Aorta (tissue), 5 donors: ENCODE measurements at regions not wholly inside any gene's neighbourhood (a gene's known extent, or its start where the extent isn't known, plus 50 kb on each side); places are given as distances from the start of the nearest gene placed in this dataset.
A peak's percentile ranks its signal among the peaks of the same experiment; 100 is the strongest.

Experiments used
- ATAC-seq: fragments of 200-7000 bp; cut with Tn5 transposase; one replicate; pipeline ENCODE4 v1.9.1; 2022; ENCODE audit warnings: moderate library complexity; ENCODE audit not compliant: low FRiP score
- DNase-seq, 2 donors: peaks; one replicate each; pipeline ENCODE4 v3.0.0-alpha.2; 2020
- H3K27ac ChIP-seq, 2 donors: one replicate each; pipeline ENCODE4 v1.5.1; 2013; ENCODE audit warnings: low read length in 2 of 2, mild to moderate bottlenecking in 2 of 2, moderate library complexity in 2 of 2, control low read depth in 1 of 2, inconsistent platforms in 1 of 2, low read depth in 1 of 2
- H3K27me3 ChIP-seq, 2 donors: one replicate each; pipeline ENCODE4 v1.6.1; 2013; ENCODE audit warnings: control low read depth in 1 of 2, low read length in 1 of 2, mild to moderate bottlenecking in 1 of 2, moderate library complexity in 1 of 2; ENCODE audit not compliant: insufficient read depth in 2 of 2, control insufficient read depth in 1 of 2
- H3K36me3 ChIP-seq, 2 donors: one replicate each; pipeline ENCODE4 v1.6.1; 2013; ENCODE audit warnings: control low read depth in 1 of 2, low read length in 1 of 2, mild to moderate bottlenecking in 1 of 2; ENCODE audit not compliant: insufficient read depth in 2 of 2, control insufficient read depth in 1 of 2
- H3K4me1 ChIP-seq, 2 donors: one replicate each; pipeline ENCODE4 v1.6.1; 2013; ENCODE audit warnings: low read length in 2 of 2, control low read depth in 1 of 2, mild to moderate bottlenecking in 1 of 2, moderate library complexity in 1 of 2; ENCODE audit not compliant: insufficient read depth in 2 of 2, control insufficient read depth in 1 of 2
- H3K4me3 ChIP-seq, 2 donors: one replicate each; pipeline ENCODE4 v1.5.1; 2013; ENCODE audit warnings: low read length in 2 of 2, control low read depth in 1 of 2, mild to moderate bottlenecking in 1 of 2
- H3K9me3 ChIP-seq: one replicate; pipeline ENCODE4 v1.6.1; 2013; ENCODE audit warnings: mild to moderate bottlenecking, low read length; ENCODE audit not compliant: control insufficient read depth
- WGBS, 2 donors: extraction: QIAGEN DNeasy Blood & Tissue Kit; methylation state at CpG; one replicate each; pipeline ENCODE4 v1.1.7; 2013; 5-methylcytosine and 5-hydroxymethylcytosine counted together
- intact Hi-C, 2 donors: fragments of 100-400 bp; cut with DNase I; formaldehyde crosslinking; loops; one replicate each; pipeline versions ENCODE4 v1.14.2 to v1.15.0; 2022
- donor health status: healthy with polysubstance abuse.
- donor health status: Bipolar disorder and iron deficiency.
- donor health status: DM: no; HTN: no; CAD: no.
- donor health status: DM: no; HTN: no; CAD: no.
- donor health status: DM: yes; HTN: yes; CAD: no.

DNA sequence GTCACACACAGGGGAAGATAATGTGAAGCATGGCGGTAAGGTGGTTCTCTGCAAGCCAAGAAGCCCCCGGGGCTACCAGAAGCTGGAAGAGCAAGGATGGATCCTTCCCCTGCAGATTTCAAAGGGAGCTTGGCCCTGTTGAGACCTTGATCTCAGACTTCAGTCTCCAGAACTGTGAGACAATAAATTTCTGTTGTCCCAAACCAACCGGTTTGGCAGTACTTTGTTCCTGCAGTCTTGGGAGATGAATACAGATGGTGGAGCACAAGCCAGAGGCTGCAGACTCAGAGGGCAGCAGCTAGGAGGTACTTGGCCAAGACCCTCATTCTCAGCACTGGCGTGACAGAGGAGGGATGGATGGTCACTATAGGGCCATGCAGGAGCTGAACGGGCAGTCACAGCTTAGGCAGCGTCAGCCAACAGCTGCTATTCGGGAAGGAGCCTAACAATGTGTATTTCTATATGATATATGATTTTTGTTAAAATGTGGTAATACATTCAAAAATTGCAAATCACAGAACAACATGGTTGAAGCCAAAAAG is 387.3 kb downstream of the TNS3 start:
- intact Hi-C loops = no loop called here
- Histone ChIP-seq H3K27me3 (no peaks in the 10 kb centered on the region), H3K4me1 (no peaks in the 10 kb centered on the region), H3K27ac (no peak overlapping the region), H3K4me3 (no peak overlapping the region), H3K9me3 (no peaks in the 10 kb centered on the region), H3K36me3 (no peaks in the 10 kb centered on the region)
- WGBS, 2 donors = 87 to 90% methylated on average over 7 of the region's 7 CpGs
- ATAC-seq (no peak), DNase-seq (no peak)

DNA sequence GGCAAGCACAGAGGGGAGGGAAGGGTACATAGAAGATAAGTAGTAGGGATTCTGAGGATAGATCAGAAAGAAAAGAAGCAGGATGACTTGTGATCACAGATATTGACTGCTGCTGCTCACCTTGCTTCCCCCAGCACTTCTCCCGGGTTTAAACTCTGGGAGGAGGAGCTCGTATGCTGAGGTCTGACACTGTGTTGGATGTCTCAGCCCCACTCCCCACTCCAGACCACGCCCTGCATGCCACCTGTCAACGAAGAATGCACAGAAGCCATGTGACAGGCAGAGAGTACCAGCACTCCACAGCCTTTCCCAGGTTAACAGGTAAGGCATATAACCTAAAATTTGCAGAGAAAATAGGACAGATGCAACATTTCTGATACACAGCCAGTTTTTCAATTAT is 388.9 kb downstream of the TNS3 start:
- Histone ChIP-seq H3K36me3 (no peaks in the 10 kb centered on the region), H3K4me3 (no peak overlapping the region), H3K4me1 (no peaks in the 10 kb centered on the region), H3K27me3 (no peaks in the 10 kb centered on the region), H3K27ac (no peak overlapping the region), H3K9me3 (no peaks in the 10 kb centered on the region)
- ATAC-seq = no peak
- no peak for DNase-seq
- intact Hi-C loops = no loop called here
- WGBS, 2 donors = 92 to 97% methylated on average over 4 of the region's 4 CpGs

DNA sequence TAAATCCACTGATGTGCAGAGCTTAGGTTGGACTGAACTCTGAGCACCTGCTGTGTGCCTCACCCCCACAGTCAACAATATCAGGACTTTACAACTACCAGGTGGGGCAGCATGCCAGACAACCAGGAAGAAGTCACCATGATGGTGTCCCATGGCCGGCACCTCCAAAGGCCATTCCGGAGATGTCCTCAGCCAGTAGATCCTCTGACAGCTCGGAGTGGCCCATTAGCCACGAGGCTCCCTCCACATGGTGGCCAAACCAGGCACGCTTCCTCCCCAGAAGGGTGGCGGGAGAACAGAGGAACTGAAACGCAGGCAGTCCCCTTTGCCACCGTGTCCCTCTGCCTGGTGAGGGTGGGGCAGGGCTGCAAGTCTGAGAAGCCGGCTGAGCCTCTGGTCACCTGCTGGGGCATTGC is 390.0 kb downstream of the TNS3 start:
- intact Hi-C loops = no loop called here
- no peak for ATAC-seq

DNA sequence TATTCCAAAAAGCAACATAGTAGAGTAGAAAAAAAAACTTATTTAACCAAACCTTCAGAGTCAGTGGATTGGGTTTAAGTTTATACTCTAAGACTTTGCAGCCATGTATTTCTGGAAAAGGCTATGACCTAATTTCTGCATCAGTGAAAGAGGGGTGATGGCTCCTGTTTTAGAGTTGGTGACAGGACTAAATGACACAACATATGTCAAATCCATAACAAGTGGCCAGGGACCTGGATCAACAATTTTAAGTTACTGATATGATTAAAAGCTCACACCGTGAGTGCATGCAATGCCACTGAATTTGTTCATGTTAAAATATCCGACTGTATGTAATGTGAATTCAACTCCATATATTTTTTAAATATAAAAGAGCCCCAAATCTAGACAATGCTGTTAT is 390.6 kb downstream of the TNS3 start:
- intact Hi-C loops = no loop called here
- Histone ChIP-seq H3K36me3 (no peaks in the 10 kb centered on the region), H3K4me1 (no peaks in the 10 kb centered on the region), H3K9me3 (no peaks in the 10 kb centered on the region), H3K27ac (no peak overlapping the region), H3K27me3 (no peaks in the 10 kb centered on the region), H3K4me3 (no peak overlapping the region)
- no peak for ATAC-seq
- WGBS, 2 donors = 90 to 96% methylated on average over 2 of the region's 2 CpGs
- DNase-seq = no peak

More for the DNA sequence above, 390.0 kb downstream of the TNS3 start:
- Histone ChIP-seq H3K4me3 (no peak overlapping the region), H3K4me1 (no peaks in the 10 kb centered on the region), H3K9me3 (no peaks in the 10 kb centered on the region), H3K27ac (no peak overlapping the region), H3K36me3 (no peaks in the 10 kb centered on the region), H3K27me3 (no peaks in the 10 kb centered on the region)
- 94% methylated on average over 9 of the region's 9 CpGs for WGBS, 2 donors
- DNase-seq = peak in 1 of 2 donors; percentile 46

DNA sequence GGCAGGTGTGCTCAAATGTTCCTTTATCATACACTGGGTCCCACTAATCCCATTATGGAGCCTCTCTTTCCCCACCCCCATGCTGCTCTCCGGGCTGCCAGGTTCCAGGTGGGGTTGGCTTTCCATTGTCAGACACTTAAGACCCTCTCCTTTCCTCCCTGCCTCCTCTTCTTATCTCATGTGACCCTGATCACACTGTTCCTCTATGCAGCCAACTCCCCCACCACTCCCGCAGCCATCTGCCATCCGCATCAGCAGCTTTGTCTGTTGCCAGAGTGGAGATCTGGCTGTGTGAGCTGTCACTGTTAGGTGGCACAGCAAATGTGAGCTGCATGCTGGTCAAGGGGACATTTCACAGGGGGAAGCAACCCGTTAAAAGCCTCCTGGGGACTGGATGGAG is 391.4 kb downstream of the TNS3 start:
- ATAC-seq = no peak

DNA sequence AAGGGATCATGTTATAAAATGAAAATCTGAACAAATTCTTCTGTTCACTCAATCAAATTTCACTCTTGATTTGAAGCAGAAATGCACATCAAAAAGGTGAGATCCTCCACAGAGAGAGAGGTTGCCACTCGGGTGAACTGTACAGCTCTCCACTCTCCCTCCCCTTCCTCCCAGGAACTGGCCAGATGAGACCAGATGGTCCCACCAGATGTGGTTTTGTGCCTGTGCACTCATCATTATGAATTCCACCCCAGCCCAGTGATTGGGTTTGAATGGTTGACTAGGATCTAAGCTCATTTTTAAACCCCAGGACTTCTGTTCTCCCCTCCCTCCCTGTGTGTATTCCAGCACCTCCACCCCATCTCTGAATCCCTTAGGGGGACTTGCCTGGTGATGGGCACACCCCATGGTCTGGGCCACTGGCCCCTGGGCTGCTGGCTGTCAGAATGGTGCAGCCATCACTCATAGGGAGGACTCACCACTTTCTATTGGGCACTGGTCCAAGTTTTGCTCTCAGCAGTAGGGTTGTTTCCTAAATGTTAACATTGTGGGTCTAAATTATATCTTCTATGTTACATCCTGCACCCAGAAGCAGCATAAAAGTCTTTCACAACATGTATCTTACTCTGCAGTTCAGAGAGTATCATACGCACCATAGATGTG is 393.1 kb downstream of the TNS3 start:
- Histone ChIP-seq H3K36me3 (no peaks in the 10 kb centered on the region), H3K27me3 (no peaks in the 10 kb centered on the region), H3K4me1 (no peaks in the 10 kb centered on the region), H3K27ac (no peak overlapping the region), H3K9me3 (no peaks in the 10 kb centered on the region), H3K4me3 (no peak overlapping the region)
- intact Hi-C loops = loop anchor here in 1 of 2 donors (10.0 kb wide), 1 partner anchor 94 kb away; no protein-coding TSS in a partner anchor
- DNase-seq = no peak
- 94% methylated on average over 2 of the region's 2 CpGs for WGBS, 2 donors
- no peak for ATAC-seq

More for the DNA sequence above, 391.4 kb downstream of the TNS3 start:
- Histone ChIP-seq H3K27ac (no peak overlapping the region), H3K4me1 (no peaks in the 10 kb centered on the region), H3K9me3 (no peaks in the 10 kb centered on the region), H3K4me3 (no peak overlapping the region), H3K36me3 (no peaks in the 10 kb centered on the region), H3K27me3 (no peaks in the 10 kb centered on the region)
- DNase-seq = no peak
- intact Hi-C loops = no loop called here
- WGBS, 2 donors = 79 to 96% methylated on average over 4 of the region's 4 CpGs

DNA sequence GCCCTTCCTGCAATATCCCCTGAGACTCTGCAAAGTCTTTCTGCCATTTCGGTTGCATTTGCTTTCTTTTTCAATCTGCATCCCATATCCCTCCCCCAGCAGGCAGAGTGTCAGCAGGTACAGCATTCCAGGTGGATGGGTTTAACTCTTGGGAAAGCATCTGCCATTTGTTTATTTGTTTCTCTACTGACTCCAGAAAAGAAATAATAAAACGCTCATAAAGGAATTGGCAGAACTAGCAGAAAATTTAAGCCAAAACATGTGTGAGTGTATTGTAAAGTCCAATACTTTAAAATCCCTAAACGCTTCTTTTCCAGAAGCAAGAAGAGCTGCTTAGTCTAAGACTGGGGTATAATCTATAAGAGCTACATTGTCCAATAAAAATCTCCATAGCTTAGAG is 393.8 kb downstream of the TNS3 start:
- DNase-seq = no peak
- WGBS, 2 donors = 32 to 45% methylated on average over 3 of the region's 3 CpGs
- no peak for ATAC-seq
- Histone ChIP-seq H3K27me3 (no peaks in the 10 kb centered on the region), H3K36me3 (no peaks in the 10 kb centered on the region), H3K27ac (no peak overlapping the region), H3K4me3 (no peak overlapping the region), H3K9me3 (no peaks in the 10 kb centered on the region), H3K4me1 (peaks cover 0 to 2% of the 10 kb centered on the region in 2 donors)
- intact Hi-C loops = loop anchor here in 1 of 2 donors (10.0 kb wide), 1 partner anchor 93 kb away; no protein-coding TSS in a partner anchor

DNA sequence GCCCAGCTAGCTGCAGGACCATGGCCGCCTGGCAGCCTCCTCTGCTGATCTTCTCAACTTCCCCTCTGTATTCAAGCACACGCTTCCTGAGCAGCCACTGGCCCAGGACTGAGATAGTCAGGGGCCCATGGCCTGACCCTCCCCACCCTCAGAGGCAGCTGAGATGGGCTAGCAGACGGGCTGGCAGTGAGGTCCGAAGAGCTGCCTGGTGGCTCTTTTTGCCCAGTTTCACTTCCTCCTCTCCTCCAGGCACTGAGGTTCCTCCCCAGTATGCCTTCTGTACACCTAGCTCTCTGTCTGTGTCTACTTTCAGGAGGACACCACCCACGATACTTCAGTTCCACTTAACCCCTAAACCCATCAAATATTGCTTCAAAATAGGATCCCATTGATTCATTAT is 395.6 kb downstream of the TNS3 start:
- Histone ChIP-seq H3K27ac (no peak overlapping the region), H3K4me1 (peaks cover 0 to 6% of the 10 kb centered on the region in 2 donors), H3K36me3 (no peaks in the 10 kb centered on the region), H3K4me3 (no peak overlapping the region), H3K27me3 (no peaks in the 10 kb centered on the region), H3K9me3 (no peaks in the 10 kb centered on the region)
- whole genome bisulfite sequencing, 2 donors = 92 to 97% methylated on average over 5 of the region's 5 CpGs
- ATAC-seq (no peak), DNase-seq (no peak)
- intact Hi-C loops = loop anchor here in 1 of 2 donors (10.0 kb wide), 1 partner anchor 92 kb away; no protein-coding TSS in a partner anchor

DNA sequence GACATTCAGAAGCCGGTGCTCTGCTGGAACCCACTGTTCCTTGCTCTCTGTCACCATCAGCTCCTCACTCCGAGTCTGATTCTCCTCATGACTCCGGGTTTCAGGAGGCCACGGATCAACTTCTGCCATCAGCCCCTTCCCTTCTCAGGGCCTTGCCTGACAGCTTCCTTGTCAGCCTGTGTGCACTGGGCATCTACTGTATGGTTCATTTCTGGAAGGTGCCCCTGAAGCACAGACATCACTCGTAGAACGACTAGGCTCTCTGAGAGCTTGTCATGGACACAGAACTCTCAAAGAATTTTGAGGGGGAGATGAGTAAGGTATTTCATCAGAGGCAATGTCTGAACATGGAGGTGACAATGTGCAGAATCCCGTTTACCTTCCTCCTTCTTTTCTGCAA is 396.1 kb downstream of the TNS3 start:
- no peak overlapping the region for H3K27ac ChIP-seq
- no peaks in the 10 kb centered on the region for H3K36me3 ChIP-seq
- DNase-seq (no peak), ATAC-seq (no peak)
- WGBS, 2 donors = 94% methylated on average over 7 of the region's 7 CpGs
- peaks cover 0 to 6% of the 10 kb centered on the region in 2 donors for H3K4me1 ChIP-seq
- no peaks in the 10 kb centered on the region for H3K9me3 ChIP-seq
- no peaks in the 10 kb centered on the region for H3K27me3 ChIP-seq
- no peak overlapping the region for H3K4me3 ChIP-seq
- intact Hi-C loops = loop anchor here in 1 of 2 donors (10.0 kb wide), 1 partner anchor 91 kb away; no protein-coding TSS in a partner anchor
